ENCODE measurements at regions not wholly inside any gene's neighbourhood (a gene's known extent, or its start where the extent isn't known, plus 50 kb on each side); places are given as distances from the start of the nearest gene placed in this dataset.

DNA sequence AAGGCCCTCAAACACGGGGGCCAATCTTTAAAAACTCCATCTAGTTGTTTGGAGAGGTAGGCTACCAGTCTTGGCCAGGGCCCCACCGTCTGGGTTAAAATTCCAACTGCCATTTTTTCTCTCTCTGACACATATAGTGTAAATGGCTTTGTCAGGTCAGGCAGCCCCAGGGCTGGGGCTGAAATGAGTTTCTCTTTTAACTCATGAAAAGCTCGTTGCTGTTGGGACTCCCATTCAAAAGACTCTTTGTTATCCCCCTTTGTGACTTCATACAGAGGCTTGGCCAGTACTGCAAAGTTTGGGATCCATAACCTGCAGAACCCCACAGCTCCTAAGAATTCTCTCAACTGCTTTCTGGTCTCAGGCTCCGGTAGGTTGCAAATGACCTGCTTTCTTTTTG is 99.4 kb upstream of the SLC1A4 start:
- TF ChIP-seq POLR2AphosphoS5 (IDR thresholded peaks at IDR 0.05; ENCODE audit: low read depth, low read length): no peak
- TF ChIP-seq CTCF (IDR thresholded peaks at IDR 0.05): no peak
- TF ChIP-seq, protein P1, sequence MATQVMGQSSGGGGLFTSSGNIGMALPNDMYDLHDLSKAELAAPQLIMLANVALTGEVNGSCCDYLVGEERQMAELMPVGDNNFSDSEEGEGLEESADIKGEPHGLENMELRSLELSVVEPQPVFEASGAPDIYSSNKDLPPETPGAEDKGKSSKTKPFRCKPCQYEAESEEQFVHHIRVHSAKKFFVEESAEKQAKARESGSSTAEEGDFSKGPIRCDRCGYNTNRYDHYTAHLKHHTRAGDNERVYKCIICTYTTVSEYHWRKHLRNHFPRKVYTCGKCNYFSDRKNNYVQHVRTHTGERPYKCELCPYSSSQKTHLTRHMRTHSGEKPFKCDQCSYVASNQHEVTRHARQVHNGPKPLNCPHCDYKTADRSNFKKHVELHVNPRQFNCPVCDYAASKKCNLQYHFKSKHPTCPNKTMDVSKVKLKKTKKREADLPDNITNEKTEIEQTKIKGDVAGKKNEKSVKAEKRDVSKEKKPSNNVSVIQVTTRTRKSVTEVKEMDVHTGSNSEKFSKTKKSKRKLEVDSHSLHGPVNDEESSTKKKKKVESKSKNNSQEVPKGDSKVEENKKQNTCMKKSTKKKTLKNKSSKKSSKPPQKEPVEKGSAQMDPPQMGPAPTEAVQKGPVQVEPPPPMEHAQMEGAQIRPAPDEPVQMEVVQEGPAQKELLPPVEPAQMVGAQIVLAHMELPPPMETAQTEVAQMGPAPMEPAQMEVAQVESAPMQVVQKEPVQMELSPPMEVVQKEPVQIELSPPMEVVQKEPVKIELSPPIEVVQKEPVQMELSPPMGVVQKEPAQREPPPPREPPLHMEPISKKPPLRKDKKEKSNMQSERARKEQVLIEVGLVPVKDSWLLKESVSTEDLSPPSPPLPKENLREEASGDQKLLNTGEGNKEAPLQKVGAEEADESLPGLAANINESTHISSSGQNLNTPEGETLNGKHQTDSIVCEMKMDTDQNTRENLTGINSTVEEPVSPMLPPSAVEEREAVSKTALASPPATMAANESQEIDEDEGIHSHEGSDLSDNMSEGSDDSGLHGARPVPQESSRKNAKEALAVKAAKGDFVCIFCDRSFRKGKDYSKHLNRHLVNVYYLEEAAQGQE (IDR thresholded peaks at IDR 0.05; ENCODE audit: insufficient read depth in 1 of 2, low read depth in 2 of 2, low read length in 1 of 2): no peak
- TF ChIP-seq TCF7L2 (IDR thresholded peaks at IDR 0.05; ENCODE audit: low read depth, low read length): no peak
- no peak for TF ChIP-seq SIN3A (IDR thresholded peaks at IDR 0.05; ENCODE audit: borderline replicate concordance, insufficient read depth, low read depth, low read length)
